Panc1 (cell line): ENCODE measurements at regions not wholly inside any gene's neighbourhood (a gene's known extent, or its start where the extent isn't known, plus 50 kb on each side); places are given as distances from the start of the nearest gene placed in this dataset.

Experiments
- POLR2AphosphoS5 ChIP-seq: IDR thresholded peaks from 2 replicates; pipeline ENCODE4 v1.6.1; 2012; ENCODE audit warnings: mild to moderate bottlenecking, low read depth, low read length, moderate library complexity
- TF ChIP-seq, protein P1 (sequence below): fragments of 450-650 bp; IDR thresholded peaks from 2 replicates; pipeline ENCODE4 v1.5.1; 2017; ENCODE audit warnings: mild to moderate bottlenecking

DNA sequence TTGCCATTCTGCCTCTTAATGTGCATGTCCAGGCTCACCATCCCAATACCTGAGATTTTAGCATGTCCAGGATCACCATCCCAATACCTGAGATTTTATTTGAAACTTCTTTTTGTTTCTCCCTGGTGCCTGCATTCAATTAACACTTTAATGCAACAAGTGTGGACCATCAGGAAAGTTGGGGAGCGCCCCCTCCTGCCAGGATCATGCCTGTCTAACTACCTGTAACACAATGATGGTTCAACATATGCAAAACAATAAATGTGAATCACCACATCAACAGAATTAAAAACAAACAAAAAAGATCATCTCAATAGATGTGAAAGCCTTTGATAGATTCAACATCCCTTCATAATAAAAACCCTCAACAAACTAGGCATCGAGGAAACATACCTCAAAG lies 1359.5 kb upstream of the DIAPH2 start:
- no peak for TF ChIP-seq POLR2AphosphoS5
- TF ChIP-seq, protein P1, sequence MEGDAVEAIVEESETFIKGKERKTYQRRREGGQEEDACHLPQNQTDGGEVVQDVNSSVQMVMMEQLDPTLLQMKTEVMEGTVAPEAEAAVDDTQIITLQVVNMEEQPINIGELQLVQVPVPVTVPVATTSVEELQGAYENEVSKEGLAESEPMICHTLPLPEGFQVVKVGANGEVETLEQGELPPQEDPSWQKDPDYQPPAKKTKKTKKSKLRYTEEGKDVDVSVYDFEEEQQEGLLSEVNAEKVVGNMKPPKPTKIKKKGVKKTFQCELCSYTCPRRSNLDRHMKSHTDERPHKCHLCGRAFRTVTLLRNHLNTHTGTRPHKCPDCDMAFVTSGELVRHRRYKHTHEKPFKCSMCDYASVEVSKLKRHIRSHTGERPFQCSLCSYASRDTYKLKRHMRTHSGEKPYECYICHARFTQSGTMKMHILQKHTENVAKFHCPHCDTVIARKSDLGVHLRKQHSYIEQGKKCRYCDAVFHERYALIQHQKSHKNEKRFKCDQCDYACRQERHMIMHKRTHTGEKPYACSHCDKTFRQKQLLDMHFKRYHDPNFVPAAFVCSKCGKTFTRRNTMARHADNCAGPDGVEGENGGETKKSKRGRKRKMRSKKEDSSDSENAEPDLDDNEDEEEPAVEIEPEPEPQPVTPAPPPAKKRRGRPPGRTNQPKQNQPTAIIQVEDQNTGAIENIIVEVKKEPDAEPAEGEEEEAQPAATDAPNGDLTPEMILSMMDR, result 0 out of 2 replicates have a peak, but pooled peaks have one; percentile 2
